Gastrocnemius medialis (tissue), 4 donors: ENCODE measurements at regions not wholly inside any gene's neighbourhood (a gene's known extent, or its start where the extent isn't known, plus 50 kb on each side); places are given as distances from the start of the nearest gene placed in this dataset.

Experiments used
- POLR2A ChIP-seq, 2 donors: fragments of 450-650 bp; IDR thresholded peaks; one replicate each; pipeline ENCODE4 v1.6.1; 2017; ENCODE audit warnings: antibody characterized with exemption in 2 of 2, mild to moderate bottlenecking in 2 of 2, moderate library complexity in 2 of 2
- TF ChIP-seq, protein P1 (sequence below), 5 experiments: fragments of 450-650 bp in 3 of 5; fragments of 200-600 bp in 2 of 5; sonication (generic) in 2 of 5; IDR thresholded peaks in 4 of 5; conservative IDR thresholded peaks in 1 of 5; 1 replicate in 4 of 5; 2 replicates in 1 of 5; pipeline ENCODE4 v1.5.1; 2016 to 2019; ENCODE audit warnings: antibody characterized with exemption in 5 of 5, mild to moderate bottlenecking in 3 of 5, moderate library complexity in 3 of 5

- TF ChIP-seq, protein P1, sequence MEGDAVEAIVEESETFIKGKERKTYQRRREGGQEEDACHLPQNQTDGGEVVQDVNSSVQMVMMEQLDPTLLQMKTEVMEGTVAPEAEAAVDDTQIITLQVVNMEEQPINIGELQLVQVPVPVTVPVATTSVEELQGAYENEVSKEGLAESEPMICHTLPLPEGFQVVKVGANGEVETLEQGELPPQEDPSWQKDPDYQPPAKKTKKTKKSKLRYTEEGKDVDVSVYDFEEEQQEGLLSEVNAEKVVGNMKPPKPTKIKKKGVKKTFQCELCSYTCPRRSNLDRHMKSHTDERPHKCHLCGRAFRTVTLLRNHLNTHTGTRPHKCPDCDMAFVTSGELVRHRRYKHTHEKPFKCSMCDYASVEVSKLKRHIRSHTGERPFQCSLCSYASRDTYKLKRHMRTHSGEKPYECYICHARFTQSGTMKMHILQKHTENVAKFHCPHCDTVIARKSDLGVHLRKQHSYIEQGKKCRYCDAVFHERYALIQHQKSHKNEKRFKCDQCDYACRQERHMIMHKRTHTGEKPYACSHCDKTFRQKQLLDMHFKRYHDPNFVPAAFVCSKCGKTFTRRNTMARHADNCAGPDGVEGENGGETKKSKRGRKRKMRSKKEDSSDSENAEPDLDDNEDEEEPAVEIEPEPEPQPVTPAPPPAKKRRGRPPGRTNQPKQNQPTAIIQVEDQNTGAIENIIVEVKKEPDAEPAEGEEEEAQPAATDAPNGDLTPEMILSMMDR (IDR thresholded peaks at IDR 0.05 in 4 of 5, conservative IDR thresholded peaks at IDR 0.05 in 1 of 5), result no peak
- no peak for TF ChIP-seq POLR2A (IDR thresholded peaks at IDR 0.05)
These were observed 375.3 kb downstream of the HRH4 start for GRCh38 chr18:24835751-24836150.
